GM21723 (cell line): ENCODE measurements at regions not wholly inside any gene's neighbourhood (a gene's known extent, or its start where the extent isn't known, plus 50 kb on each side); places are given as distances from the start of the nearest gene placed in this dataset.
"Not testable (repeated sequence)": the region's sequence is repeated elsewhere in the genome, so short reads cannot be mapped to it uniquely, and the experiment has no call there.

Experiments
- ATAC-seq: cut with Tn5 transposase; IDR thresholded peaks from one replicate; pipeline ENCODE4 v1.9.1; 2021; ENCODE audit warnings: mild to moderate bottlenecking, moderate library complexity; ENCODE audit not compliant: unreplicated experiment

- no peak for ATAC-seq
Measured at GRCh38 chr15:20272422-20273184, 269.0 kb downstream of the GOLGA6L6 start.

GRCh38 chr15:20271647-20272046, 270.0 kb downstream of the GOLGA6L6 start:
- ATAC-seq, result no peak

DNA sequence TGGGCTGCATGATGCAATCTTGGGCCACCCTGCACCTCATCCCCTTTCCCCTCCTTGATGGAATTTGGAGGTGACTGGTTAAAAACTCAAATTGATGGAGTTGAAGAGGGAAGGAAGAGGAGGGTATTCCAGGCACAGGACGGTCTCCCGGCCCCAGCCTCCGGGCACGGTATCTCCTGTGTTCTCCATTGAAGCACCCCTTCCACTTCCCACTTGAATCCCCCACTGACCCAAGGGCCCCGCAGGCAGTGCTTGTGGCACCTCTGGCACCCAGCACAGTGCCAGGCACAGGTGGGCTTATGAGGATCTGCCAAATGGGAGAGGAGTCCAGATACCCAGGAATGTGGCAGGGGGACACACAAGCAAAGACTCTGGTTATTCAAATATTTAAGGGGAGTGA, 271.6 kb downstream of the GOLGA6L6 start:
- ATAC-seq, result not testable (repeated sequence)

DNA sequence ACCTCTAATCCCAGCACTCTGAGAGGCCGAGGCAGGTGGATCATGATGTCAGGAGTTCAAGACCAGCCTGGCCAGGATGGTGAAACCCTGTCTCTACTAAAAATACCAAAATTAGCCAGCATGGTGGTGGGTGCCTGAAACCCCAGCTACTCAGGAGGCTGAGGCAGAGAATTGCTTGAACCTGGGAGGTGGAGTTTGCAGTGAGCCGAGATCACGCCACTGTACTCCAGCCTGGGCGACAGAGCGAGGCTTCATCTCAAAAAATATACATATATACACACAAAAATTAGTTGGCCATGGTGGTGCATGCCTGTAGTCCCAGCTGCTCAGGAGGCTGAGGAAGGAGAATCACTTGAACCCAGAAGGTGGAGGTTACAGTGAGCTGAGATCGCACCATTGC, 273.6 kb downstream of the GOLGA6L6 start:
- ATAC-seq, result not testable (repeated sequence)

GRCh38 chr15:20267051-20267730, 274.4 kb downstream of the GOLGA6L6 start:
- not testable (repeated sequence) for ATAC-seq

DNA sequence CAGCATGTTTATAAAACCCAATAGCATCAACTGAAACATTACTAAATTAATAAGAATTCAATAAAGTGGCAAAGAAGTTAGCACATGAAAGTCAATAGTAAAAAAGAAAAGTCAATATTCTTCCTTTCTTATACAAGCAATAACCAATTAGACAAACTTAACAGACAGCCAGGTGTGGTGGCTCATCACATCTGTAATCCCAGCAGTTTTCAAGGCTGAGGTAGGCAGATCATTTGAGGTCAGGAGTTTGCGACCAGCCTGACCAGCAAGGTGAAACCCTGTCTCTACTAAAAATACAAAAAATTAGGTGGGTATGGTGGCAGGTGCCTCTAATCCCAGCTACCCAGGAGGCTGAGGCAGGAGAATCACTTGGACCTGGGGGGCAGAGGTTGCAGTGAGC, 275.9 kb downstream of the GOLGA6L6 start:
- ATAC-seq, result not testable (repeated sequence)

GRCh38 chr15:20261321-20262280, 280.0 kb downstream of the GOLGA6L6 start:
- not testable (repeated sequence) for ATAC-seq

GRCh38 chr15:20260650-20261049, 280.9 kb downstream of the GOLGA6L6 start:
- ATAC-seq, result not testable (repeated sequence)

DNA sequence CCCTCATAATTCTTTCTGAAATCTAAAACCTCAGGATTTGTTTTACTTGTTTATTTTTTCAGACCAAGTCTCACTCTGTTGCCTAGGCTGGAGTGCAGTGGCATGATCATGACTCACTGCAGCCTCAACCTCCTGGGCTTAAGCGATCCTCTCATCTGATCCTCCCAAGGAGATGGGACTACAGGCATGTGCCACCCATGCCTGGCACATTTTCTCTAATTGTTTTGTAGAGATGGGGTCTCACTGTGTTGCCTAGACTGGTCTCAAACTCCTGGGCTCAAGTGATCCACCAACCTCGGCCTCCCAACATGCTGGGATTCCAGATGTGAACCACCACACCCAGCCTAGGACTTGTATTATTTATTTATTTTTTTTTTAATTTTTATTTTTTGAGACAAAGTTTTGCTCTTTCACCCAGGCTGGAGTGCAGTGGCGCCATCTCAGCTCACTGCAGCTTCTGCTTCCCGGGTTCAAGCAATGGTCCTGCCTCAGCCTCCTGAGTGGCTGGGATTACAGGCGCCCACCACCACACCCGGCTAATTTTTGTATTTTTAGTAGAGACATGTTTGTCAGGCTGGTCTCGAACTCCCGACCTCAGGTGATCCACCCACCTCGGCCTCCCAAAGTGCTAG, 281.9 kb downstream of the GOLGA6L6 start:
- ATAC-seq, result not testable (repeated sequence)

- not testable (repeated sequence) for ATAC-seq
Measured at GRCh38 chr15:20256394-20256793, 285.2 kb downstream of the GOLGA6L6 start.

DNA sequence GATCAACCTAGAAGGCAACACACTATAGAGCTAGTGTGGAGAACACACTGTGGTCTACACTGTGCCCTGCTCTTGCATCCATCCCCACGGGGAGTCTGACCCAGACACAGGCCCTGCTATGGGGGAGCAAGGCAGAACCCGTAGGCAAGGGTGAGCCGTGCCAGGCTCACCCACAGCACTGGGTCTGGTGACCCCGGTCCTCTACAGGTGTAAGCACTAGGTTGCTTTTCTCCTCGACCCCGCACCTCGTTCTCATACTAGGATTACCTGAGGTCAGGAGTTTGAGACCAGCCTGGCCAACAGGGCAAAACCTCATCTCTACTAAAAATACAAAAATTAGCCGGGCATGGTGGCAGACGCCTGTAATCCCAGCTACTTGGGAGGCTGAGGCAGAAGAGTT, 286.0 kb downstream of the GOLGA6L6 start:
- not testable (repeated sequence) for ATAC-seq

- not testable (repeated sequence) for ATAC-seq
Measured at GRCh38 chr15:20253047-20253615, 288.5 kb downstream of the GOLGA6L6 start.

DNA sequence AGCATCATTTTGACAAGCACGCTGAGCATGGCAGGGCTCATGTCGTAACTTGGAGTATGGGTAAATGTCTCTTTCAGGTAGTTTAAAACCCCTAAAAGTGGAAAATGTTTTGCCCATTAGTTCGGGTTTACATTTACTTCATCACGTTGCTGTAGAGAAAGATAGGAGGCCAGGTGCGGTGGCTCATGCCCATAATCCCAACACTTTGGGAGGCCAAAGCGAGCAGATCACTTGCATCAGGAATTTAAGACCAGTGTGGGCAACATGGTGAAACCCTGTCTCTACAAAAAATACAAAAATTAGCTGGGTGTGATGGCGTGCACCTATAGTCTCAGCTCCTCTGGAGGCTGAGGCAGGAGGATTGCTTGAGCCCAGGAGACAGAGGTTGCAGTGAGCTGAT, 289.6 kb downstream of the GOLGA6L6 start:
- not testable (repeated sequence) for ATAC-seq

DNA sequence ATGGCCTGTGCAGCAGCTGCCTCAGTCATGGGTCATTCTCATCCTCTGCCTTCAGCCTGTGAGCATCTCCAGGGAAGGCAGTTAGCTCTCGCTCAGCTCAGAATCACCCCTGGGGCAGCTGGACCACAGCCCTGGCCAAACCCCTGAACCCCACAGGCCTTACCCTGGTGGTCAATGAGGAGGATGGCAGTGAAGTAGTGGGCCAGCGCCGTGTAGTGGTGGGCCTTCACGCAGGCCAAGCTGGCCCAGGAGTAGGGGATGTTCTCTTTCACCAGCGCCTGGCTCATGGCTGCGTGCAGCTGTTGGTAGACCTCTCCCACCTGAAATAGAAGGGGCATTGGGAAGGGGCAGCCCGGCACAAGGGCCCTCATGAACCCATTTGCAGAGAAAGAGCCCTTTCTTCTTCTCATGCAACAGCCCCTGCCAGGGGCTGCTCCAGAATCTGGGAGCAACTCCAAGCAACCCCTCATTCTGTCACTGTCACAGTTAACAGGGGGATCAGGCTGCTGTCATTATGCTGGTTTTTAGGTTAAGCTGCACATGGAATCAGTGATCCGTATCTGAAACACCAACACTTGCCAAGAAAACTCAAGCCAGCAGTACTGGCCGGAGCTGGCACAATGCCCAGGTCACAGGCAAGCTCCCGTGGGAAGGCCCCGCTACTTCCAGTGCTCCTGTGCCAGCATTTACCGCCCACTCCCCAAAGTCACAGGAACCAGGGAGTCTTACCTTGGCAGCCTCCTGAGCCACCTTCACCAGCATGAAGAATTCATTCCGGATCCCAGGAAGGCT, 290.2 kb downstream of the GOLGA6L6 start:
- not testable (repeated sequence) for ATAC-seq

DNA sequence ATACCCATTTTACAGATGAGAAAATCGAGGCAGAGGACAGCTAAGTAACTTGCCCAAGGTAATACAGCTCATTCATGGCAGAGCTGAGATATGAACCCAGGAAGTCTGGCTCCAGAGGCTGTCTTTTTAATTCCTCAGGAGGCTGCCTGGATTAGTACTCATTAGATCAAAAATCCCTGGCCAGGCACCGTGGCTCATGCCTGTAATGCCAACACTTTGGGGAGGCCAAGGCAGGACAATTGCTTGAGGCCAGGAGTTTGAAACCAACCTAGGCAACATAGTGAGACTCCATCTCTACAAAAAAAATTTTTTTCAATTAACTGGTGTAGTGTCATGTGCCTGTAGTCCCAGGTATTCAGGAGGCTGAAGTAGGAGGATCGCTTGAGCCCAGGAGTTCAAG, 291.4 kb downstream of the GOLGA6L6 start:
- not testable (repeated sequence) for ATAC-seq

GRCh38 chr15:20249677-20249970, 292.0 kb downstream of the GOLGA6L6 start:
- ATAC-seq, result not testable (repeated sequence)

DNA sequence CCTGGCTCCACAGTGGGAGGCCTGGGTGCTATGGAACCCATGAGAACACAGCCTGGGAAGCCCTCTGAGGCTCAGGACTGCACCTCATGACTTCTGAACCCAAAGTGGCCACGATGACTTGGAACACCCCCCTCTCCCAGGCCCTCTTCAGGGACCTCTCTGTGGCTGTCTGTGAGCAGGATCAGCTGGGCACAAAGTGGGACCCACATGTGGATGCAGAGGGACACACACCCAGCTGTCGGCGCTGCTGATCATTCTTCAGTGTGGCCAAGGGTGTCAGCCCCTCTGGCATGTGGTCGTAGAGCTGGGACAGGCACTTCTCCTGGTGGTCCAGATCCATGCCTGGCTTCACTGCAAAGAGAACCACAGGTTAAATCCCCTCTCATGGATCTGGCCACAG, 293.2 kb downstream of the GOLGA6L6 start:
- ATAC-seq, result not testable (repeated sequence)

- not testable (repeated sequence) for ATAC-seq
Measured at GRCh38 chr15:20247137-20247536, 294.5 kb downstream of the GOLGA6L6 start.

- not testable (repeated sequence) for ATAC-seq
Measured at GRCh38 chr15:20246624-20247023, 295.0 kb downstream of the GOLGA6L6 start.

- not testable (repeated sequence) for ATAC-seq
Measured at GRCh38 chr15:20245856-20246255, 295.7 kb downstream of the GOLGA6L6 start.
